Stimulated activated CD8-positive, alpha-beta memory T cell treated with anti-CD3 and anti-CD28 coated beads, Interleukin-7, amount 100 ng/mL, for 48 hours (primary cell): ENCODE measurements at regions not wholly inside any gene's neighbourhood (a gene's known extent, or its start where the extent isn't known, plus 50 kb on each side); places are given as distances from the start of the nearest gene placed in this dataset.

ENCODE experiments used
- DNase-seq, 2 donors: peaks; one replicate each; pipeline ENCODE4 v3.0.0-alpha.2; 2020; ENCODE audit warnings: low read depth in 1 of 2; ENCODE audit errors: extremely low read depth in 1 of 2

DNA sequence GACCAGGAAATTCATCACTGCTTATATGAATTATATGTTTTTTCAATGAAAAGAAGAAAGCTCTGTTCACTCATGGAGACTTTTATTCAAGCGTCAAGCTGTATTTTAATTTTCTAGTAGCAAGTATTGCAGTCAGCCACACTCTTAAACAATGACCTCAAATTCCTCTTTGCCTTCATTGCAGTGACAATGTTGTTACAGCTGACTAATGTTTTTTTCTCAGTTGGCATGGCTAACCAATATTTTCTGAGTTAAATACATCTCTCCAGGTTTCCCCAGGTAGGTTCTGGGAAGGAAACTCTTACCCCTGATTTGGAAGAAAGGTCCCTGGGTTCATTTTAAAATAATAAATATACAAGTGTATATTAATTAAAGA, 241.5 kb downstream of the WDR11 start:
- no peak for DNase-seq

DNA sequence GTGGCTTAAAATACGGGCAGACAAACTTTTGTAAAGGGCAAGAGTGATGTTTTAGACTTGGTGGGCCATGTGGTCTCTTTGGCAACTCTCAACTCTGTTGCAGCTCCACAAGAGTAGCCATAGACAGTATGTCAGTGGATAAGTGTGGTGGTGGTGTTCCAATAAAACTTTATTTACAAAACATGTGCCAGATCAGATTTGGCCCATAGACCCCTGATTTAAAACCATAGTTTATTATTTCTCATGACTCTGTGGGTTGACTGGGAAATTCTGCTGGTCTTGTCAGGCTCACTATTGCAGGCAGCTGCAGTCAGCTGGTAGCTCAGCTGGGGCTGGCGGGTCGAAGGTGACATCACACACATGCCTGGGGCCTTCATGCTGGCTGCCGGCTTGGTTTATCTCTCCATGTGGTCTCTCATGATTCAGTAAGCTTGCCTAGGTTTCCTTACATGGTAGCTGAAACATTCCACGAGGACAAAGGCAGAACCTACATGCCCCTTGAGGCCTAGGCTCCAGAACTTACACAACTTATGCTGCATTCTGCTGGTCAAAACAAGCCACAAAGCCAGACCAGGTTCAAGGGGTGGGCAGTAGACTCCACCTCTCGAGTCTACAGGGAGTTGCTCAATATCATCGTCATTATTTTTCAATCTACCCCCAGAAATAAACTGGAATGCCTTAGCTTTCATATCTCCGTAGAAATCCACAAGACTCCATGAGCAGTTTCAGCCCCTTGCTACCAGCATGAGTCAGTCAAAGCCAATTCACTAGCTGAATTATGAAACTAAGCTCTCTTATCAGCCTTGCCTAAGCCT, 245.7 kb downstream of the WDR11 start:
- DNase-seq: no peak

DNA sequence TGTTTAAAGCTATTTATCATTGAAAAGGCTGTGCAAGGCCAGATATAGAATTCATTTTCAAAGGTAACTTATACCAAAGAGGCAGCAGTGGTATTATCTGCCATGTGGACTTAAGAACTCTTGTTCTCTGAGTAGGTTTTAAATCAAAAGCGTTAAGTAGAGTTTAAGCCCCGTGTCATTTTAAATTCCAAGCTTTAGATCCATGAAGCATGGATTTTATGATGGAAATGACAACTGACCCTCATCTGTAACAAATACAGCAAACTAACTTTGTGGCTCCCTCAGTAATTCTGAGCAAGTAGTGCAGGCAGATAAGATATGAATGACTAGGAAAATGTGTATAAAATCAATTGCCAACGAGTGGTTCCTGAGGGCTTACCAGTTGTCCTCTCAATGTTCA, 247.0 kb downstream of the WDR11 start:
- DNase-seq: no peak

DNA sequence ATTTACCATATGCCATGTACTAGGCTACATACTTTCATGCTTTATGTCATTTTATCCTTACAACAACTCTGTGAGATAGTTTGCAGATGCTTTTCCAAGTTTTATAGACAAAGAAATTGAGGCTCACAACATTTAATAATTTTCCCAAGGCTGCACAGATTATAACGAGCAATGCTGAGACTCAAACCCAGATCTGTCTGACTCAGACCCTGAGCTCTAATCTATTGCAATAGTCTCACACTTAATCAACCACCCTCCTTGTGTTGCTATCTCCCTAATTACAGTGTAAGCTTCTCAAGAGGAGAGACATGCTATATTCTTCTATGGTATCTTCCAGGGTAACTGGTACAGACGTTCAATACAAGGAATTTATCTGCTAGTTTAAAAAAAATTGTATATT, 247.6 kb downstream of the WDR11 start:
- no peak for DNase-seq

- no peak for DNase-seq
These were observed 248.0 kb downstream of the WDR11 start for GRCh38 chr10:121099181-121099580.

- no peak for DNase-seq
These were observed 248.4 kb downstream of the WDR11 start for GRCh38 chr10:121099592-121099991.

GRCh38 chr10:121101561-121101960, 250.4 kb downstream of the WDR11 start:
- DNase-seq: no peak

DNA sequence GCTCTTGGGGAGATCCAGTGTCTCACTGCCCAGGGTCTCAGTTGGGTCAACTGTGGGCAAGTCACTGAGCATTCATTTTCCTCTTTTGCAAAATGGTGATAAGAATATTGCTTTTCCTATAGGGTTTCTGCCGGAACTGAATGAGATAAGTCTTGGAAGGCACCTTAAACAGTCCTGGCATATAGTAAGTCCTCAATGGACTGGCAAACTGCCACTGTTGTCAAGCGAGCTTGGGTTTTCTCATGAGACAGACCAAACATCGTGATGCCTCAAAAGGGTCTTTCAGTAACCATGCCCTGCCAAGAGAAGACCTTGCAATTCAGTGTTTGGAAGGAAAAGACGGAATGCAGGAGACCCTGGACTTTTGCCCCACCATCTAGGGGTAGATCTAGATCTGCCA, 251.5 kb downstream of the WDR11 start:
- no peak for DNase-seq

- no peak for DNase-seq
These were observed 253.4 kb downstream of the WDR11 start for GRCh38 chr10:121104476-121105111.

GRCh38 chr10:121106611-121107010, 255.4 kb downstream of the WDR11 start:
- DNase-seq: no peak

DNA sequence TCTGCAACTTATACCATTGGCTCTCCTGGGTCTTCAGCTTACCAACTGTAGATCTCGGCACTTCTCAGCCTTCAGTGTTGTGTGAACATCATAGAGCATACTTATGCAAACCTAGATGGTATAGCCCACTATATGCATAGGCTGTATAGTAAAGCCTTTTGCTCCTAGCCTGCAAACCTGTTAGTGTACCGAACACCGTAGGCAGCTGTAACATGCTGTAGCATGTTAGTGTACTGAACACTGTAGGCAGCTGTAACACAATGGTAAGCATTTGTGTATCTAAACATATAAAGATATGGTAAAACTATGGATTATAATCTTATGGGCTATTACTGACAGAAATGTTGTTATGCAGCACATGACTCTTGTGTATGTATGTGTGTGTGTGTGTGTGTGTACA, 256.9 kb downstream of the WDR11 start:
- DNase-seq: no peak

DNA sequence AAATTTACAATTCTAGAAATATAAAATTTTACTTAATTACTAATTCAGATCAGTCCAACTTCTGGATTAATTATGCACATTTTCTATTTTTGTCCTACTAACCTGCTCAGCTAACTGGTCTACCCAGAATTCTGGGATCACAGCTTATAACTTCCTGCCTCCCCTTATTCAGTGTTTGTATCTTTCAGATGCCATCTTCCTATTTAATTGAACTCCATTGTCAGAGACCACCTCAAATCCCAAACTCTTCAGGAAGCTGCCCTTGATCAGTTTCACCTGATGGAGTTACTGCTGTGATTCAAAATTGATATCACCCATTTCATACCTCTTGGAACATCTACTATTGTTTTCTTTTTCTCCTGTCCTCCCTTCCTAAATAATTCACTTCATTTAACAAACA, 259.2 kb downstream of the WDR11 start:
- no peak for DNase-seq

DNA sequence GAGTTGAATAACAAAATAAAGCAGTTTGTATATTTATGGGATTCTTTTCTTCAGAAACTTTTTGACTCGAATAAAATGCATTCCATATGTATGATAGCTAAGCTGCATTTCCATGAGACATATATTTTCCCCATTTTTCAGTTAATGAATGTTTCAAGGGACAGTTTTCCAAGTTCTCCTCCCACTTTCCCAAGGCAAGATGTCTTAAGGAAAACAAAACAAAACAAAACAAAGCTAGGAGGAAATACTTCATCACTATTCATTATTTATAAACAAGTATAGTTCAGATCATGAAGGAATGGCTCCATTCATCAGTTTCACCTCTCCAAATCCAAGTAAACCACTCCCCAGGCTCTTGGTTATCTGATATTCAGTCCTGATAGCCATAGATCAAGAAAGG, 261.0 kb downstream of the WDR11 start:
- no peak for DNase-seq

DNA sequence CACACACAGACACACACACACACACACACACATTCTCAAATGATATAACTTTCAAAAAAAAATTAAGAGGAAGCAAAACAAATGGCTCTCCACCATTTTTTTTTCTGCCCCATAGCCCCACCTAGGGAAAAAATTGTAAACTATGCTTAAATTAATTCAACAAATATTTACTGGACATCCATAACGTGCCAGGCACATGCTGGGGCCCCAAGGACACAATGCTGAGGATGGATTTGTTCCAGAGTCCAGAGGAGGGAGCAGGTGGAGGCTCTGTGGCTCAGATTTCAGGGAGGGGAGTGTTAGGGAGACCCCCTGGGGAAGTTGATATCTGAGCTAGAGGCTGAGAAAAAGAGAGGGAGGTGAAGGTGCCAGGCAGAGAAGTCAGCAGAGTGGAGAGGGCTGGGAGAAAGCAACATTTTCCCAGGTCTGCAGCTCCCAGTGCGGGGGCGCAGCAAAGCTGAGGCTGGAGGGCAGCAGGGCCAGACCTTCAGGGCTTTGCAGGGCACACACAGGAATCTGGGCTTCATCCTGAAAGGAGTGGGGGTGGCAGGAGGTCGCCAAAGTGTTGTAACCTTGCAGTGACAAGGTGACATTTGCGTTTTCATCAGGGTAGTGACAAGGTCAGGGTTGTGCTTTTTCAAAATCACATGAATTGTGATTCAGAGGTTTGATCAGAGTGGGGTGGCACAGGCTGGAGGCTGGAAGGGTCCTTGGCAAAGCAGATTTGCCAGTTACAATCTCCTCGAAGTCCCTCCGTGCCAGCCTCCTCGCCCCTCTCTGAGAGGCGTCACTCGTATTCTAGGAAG, 261.6 kb downstream of the WDR11 start:
- DNase-seq: no peak

- no peak for DNase-seq
These were observed 262.2 kb downstream of the WDR11 start for GRCh38 chr10:121113385-121113696.

- DNase-seq: no peak
These were observed 262.7 kb downstream of the WDR11 start for GRCh38 chr10:121113911-121114310.

DNA sequence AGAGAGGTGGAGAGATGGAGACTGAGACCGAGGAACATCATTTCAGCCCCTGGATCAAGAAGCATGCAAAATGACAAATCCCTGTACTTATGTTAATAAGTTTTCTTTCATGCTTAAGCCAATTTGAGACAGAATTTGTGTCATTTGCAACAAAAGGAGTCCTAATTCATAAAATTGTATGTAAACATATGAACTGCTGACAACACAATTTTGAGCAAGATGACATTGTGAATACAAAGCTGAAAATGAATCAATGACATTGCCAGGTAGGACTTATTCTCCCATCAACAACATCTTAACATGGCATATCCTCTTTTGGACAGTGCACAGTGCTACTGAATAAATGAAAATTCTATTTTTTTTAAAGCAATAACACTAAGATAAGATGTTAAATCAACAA, 264.0 kb downstream of the WDR11 start:
- no peak for DNase-seq

DNA sequence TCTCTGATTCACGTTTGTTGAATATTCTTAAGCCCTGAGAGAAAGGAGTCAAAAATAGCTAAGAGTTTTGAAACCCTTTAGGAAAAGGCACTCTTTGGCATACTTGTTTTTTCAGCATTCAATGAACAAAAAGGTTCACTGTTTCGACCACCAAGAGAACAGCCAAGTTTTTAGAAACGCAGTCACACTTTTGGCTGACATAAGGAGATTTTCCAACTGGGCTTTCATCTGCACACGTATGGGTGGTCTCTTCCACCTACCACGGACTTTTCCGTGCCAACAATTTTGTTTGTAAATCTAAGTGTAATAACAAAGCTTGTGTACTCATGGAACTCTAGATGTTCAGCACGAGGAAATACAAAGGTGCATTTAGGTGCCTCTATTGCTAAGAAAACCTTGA, 270.3 kb downstream of the WDR11 start:
- DNase-seq: no peak

DNA sequence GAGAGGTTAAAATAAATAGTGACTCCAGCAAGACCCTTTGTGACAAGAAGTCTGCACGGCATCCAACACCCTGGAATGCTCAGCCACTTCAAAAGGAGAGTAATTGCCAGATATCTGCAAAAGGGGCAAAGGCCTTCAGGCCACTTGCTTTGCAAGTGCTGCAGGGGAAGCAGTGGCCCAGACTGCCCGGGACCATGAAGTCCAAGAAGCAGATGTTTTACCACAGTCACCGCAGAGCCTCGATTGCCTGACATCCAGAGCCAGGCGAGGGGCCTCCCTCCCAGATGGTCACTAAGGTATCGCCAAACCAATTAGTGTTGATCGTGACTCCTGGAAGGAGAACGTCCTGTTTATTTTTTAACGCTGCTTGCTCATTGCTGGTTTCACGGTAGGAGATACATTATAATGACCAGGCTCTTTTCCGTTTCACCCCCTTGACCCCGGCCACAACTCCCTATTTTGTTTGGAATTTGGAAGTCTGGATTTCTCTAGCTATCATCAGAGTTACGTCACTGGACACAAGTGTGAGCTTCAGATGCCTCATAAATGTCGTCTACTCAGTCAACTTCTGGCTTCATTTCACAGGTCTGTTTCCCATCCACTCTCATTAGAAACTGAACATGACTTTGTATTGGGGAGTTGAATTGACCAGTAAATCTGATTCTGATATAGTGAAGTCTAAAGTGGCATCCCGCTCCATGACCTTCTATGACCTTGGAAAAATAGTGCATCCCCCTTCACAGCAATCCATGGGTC, 276.2 kb downstream of the WDR11 start:
- no peak for DNase-seq

DNA sequence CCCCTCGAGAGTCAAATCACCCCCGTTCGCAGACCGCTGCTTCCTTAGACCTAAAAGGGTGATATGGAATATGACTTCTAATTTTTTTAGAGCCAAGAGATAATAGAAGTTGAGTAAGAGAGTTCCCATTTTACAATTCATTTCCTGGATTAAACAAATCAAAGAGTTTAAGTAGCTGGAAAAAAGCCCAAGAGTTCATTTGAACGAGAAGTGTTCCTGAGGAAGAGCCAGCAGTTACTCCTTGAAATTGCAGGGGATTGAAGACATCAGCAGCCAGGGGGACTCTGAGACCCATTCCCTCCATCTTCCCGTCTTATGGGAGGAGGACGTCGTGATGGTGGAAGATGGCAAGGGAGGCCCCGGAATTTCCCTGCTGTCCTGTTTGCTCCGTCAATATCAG, 277.0 kb downstream of the WDR11 start:
- no peak for DNase-seq

GRCh38 chr10:121129266-121129665, 278.1 kb downstream of the WDR11 start:
- DNase-seq: no peak
